Upper lobe of right lung (tissue), 1 donor: ENCODE measurements at regions not wholly inside any gene's neighbourhood (a gene's known extent, or its start where the extent isn't known, plus 50 kb on each side); places are given as distances from the start of the nearest gene placed in this dataset.

ENCODE experiments used
- ATAC-seq: fragments of 200-7000 bp; cut with Tn5 transposase; one replicate; pipeline ENCODE4 v1.9.1; 2020; ENCODE audit warnings: mild to moderate bottlenecking, moderate library complexity
- DNase-seq: peaks from one replicate; pipeline ENCODE4 v3.0.0-alpha.2; 2020
- H3K27ac ChIP-seq: fragments of 200-600 bp; one replicate; pipeline ENCODE4 v1.8.0; 2022
- H3K27me3 ChIP-seq: fragments of 200-600 bp; one replicate; pipeline ENCODE4 v1.8.0; 2022; ENCODE audit warnings: mild to moderate bottlenecking
- H3K36me3 ChIP-seq: fragments of 200-600 bp; one replicate; pipeline ENCODE4 v1.8.0; 2022
- H3K4me1 ChIP-seq: fragments of 200-600 bp; one replicate; pipeline ENCODE4 v1.8.0; 2022
- H3K4me3 ChIP-seq: fragments of 200-600 bp; one replicate; pipeline ENCODE4 v1.8.0; 2022; ENCODE audit warnings: mild to moderate bottlenecking
- H3K9me3 ChIP-seq: fragments of 200-600 bp; one replicate; pipeline ENCODE4 v1.8.0; 2022
- CTCF ChIP-seq: fragments of 200-600 bp; IDR thresholded peaks from one replicate; pipeline ENCODE4 v1.8.0; 2022; ENCODE audit warnings: antibody characterized with exemption
- intact Hi-C: fragments of 100-400 bp; cut with DNase I; formaldehyde crosslinking; loops from one replicate; pipeline ENCODE4 v1.11.0; 2022
- donor health status: DM: no; HTN: yes; CAD: no; lungs with severe emphysema.

- intact Hi-C loops: no loop called here
- no peak for TF ChIP-seq CTCF
Measured at GRCh38 chr9:108803428-108804065, 52.2 kb downstream of the ACTL7B start.

GRCh38 chr9:108802967-108803366, 52.8 kb downstream of the ACTL7B start:
- H3K27me3 ChIP-seq: no peaks in the 10 kb centered on the region
- no peak overlapping the region for H3K27ac ChIP-seq
- intact Hi-C loops: no loop called here
- DNase-seq (no peak), ATAC-seq (no peak)
- no peak for TF ChIP-seq CTCF
- H3K36me3 ChIP-seq: no peaks in the 10 kb centered on the region
- no peaks in the 10 kb centered on the region for H3K4me1 ChIP-seq
- no peaks in the 10 kb centered on the region for H3K9me3 ChIP-seq
- H3K4me3 ChIP-seq: no peak overlapping the region

More at GRCh38 chr9:108803428-108804065, 52.2 kb downstream of the ACTL7B start:
- H3K36me3 ChIP-seq: no peaks in the 10 kb centered on the region
- ATAC-seq: no peak
- no peak for DNase-seq
- H3K27me3 ChIP-seq: no peaks in the 10 kb centered on the region
- H3K9me3 ChIP-seq: no peaks in the 10 kb centered on the region
- no peak overlapping the region for H3K27ac ChIP-seq
- H3K4me3 ChIP-seq: no peak overlapping the region
- no peaks in the 10 kb centered on the region for H3K4me1 ChIP-seq

GRCh38 chr9:108801949-108802348, 53.8 kb downstream of the ACTL7B start:
- no peak for ATAC-seq
- intact Hi-C loops: no loop called here
- no peak for TF ChIP-seq CTCF

GRCh38 chr9:108800632-108801099, 55.1 kb downstream of the ACTL7B start:
- Histone ChIP-seq H3K36me3 (no peaks in the 10 kb centered on the region), H3K27me3 (no peaks in the 10 kb centered on the region), H3K4me3 (no peak overlapping the region), H3K9me3 (no peaks in the 10 kb centered on the region), H3K4me1 (no peaks in the 10 kb centered on the region), H3K27ac (no peak overlapping the region)
- intact Hi-C loops: no loop called here
- ATAC-seq: no peak
- TF ChIP-seq CTCF: no peak
- no peak for DNase-seq

More at GRCh38 chr9:108801949-108802348, 53.8 kb downstream of the ACTL7B start:
- Histone ChIP-seq H3K9me3 (no peaks in the 10 kb centered on the region), H3K27me3 (no peaks in the 10 kb centered on the region), H3K36me3 (no peaks in the 10 kb centered on the region), H3K27ac (no peak overlapping the region), H3K4me1 (no peaks in the 10 kb centered on the region), H3K4me3 (no peak overlapping the region)
- no peak for DNase-seq

- no peaks in the 10 kb centered on the region for H3K9me3 ChIP-seq
- H3K36me3 ChIP-seq: no peaks in the 10 kb centered on the region
- H3K4me1 ChIP-seq: no peaks in the 10 kb centered on the region
- intact Hi-C loops: no loop called here
- no peak for TF ChIP-seq CTCF
- DNase-seq: no peak
- no peak for ATAC-seq
- H3K27me3 ChIP-seq: no peaks in the 10 kb centered on the region
- H3K27ac ChIP-seq: no peak overlapping the region
- H3K4me3 ChIP-seq: no peak overlapping the region
Measured at GRCh38 chr9:108793573-108793972, 62.2 kb downstream of the ACTL7B start.

- no peak for DNase-seq
- H3K9me3 ChIP-seq: no peaks in the 10 kb centered on the region
- ATAC-seq: no peak
- intact Hi-C loops: no loop called here
- no peaks in the 10 kb centered on the region for H3K4me1 ChIP-seq
- H3K4me3 ChIP-seq: no peak overlapping the region
- TF ChIP-seq CTCF: no peak
- H3K27me3 ChIP-seq: no peaks in the 10 kb centered on the region
- H3K36me3 ChIP-seq: no peaks in the 10 kb centered on the region
- H3K27ac ChIP-seq: no peak overlapping the region
Measured at GRCh38 chr9:108789742-108790141, 66.0 kb downstream of the ACTL7B start.
